IPS-18a (cell line): ENCODE measurements at regions not wholly inside any gene's neighbourhood (a gene's known extent, or its start where the extent isn't known, plus 50 kb on each side); places are given as distances from the start of the nearest gene placed in this dataset.

Experiments used
- H3K27ac ChIP-seq: one replicate; pipeline ENCODE4 v1.5.1; 2013; ENCODE audit warnings: low read length
- H3K27me3 ChIP-seq: one replicate; pipeline ENCODE4 v1.6.1; 2013; ENCODE audit warnings: mild to moderate bottlenecking, low read length; ENCODE audit not compliant: control insufficient read depth, insufficient read depth
- H3K36me3 ChIP-seq: one replicate; pipeline ENCODE4 v1.6.1; 2013; ENCODE audit warnings: low read depth, low read length; ENCODE audit not compliant: control insufficient read depth
- H3K4me1 ChIP-seq: one replicate; pipeline ENCODE4 v1.6.1; 2013; ENCODE audit warnings: low read depth, low read length; ENCODE audit not compliant: control insufficient read depth
- H3K4me3 ChIP-seq: one replicate; pipeline ENCODE4 v1.5.1; 2013; ENCODE audit warnings: low read length
- H3K9ac ChIP-seq: one replicate; pipeline ENCODE4 v1.6.1; 2013; ENCODE audit warnings: mild to moderate bottlenecking, low read length, moderate library complexity
- H3K9me3 ChIP-seq: one replicate; pipeline ENCODE4 v1.6.1; 2013; ENCODE audit warnings: low read depth, low read length; ENCODE audit not compliant: control insufficient read depth

- Histone ChIP-seq H3K4me3 (no peak overlapping the region), H3K36me3 (no peaks in the 10 kb centered on the region), H3K27me3 (no peaks in the 10 kb centered on the region), H3K4me1 (no peaks in the 10 kb centered on the region), H3K9me3 (no peaks in the 10 kb centered on the region), H3K9ac (no peak overlapping the region), H3K27ac (no peak overlapping the region)
Observed at GRCh38 chrX:43559644-43560043, 96.5 kb upstream of the MAOA start.

GRCh38 chrX:43560247-43560946, 95.7 kb upstream of the MAOA start:
- H3K4me1 ChIP-seq, result no peaks in the 10 kb centered on the region
- no peaks in the 10 kb centered on the region for H3K27me3 ChIP-seq
- no peaks in the 10 kb centered on the region for H3K36me3 ChIP-seq
- no peak overlapping the region for H3K4me3 ChIP-seq
- no peak overlapping the region for H3K9ac ChIP-seq
- H3K27ac ChIP-seq, result no peak overlapping the region
- H3K9me3 ChIP-seq, result no peaks in the 10 kb centered on the region

- Histone ChIP-seq H3K4me3 (no peak overlapping the region), H3K4me1 (no peaks in the 10 kb centered on the region), H3K27me3 (no peaks in the 10 kb centered on the region), H3K27ac (no peak overlapping the region), H3K9ac (no peak overlapping the region), H3K36me3 (no peaks in the 10 kb centered on the region), H3K9me3 (no peaks in the 10 kb centered on the region)
Observed at GRCh38 chrX:43562372-43562771, 93.7 kb upstream of the MAOA start.

GRCh38 chrX:43564953-43565352, 91.1 kb upstream of the MAOA start:
- Histone ChIP-seq H3K4me3 (no peak overlapping the region), H3K36me3 (no peaks in the 10 kb centered on the region), H3K9me3 (peaks cover 6% of the 10 kb centered on the region), H3K27ac (no peak overlapping the region), H3K4me1 (no peaks in the 10 kb centered on the region), H3K9ac (no peak overlapping the region), H3K27me3 (no peaks in the 10 kb centered on the region)

GRCh38 chrX:43566170-43566569, 89.9 kb upstream of the MAOA start:
- Histone ChIP-seq H3K4me1 (no peaks in the 10 kb centered on the region), H3K9me3 (peaks cover 6% of the 10 kb centered on the region), H3K36me3 (no peaks in the 10 kb centered on the region), H3K27ac (no peak overlapping the region), H3K27me3 (no peaks in the 10 kb centered on the region), H3K4me3 (no peak overlapping the region), H3K9ac (no peak overlapping the region)

GRCh38 chrX:43573441-43574015, 82.6 kb upstream of the MAOA start:
- H3K4me3 ChIP-seq, result no peak overlapping the region
- H3K9ac ChIP-seq, result no peak overlapping the region
- no peaks in the 10 kb centered on the region for H3K36me3 ChIP-seq
- H3K4me1 ChIP-seq, result no peaks in the 10 kb centered on the region
- H3K27ac ChIP-seq, result no peak overlapping the region
- no peaks in the 10 kb centered on the region for H3K27me3 ChIP-seq
- H3K9me3 ChIP-seq, result peaks cover 4% of the 10 kb centered on the region

GRCh38 chrX:43580621-43581020, 75.5 kb upstream of the MAOA start:
- no peaks in the 10 kb centered on the region for H3K4me1 ChIP-seq
- H3K27me3 ChIP-seq, result no peaks in the 10 kb centered on the region
- no peak overlapping the region for H3K9ac ChIP-seq
- no peak overlapping the region for H3K4me3 ChIP-seq
- no peak overlapping the region for H3K27ac ChIP-seq
- no peaks in the 10 kb centered on the region for H3K9me3 ChIP-seq
- H3K36me3 ChIP-seq, result no peaks in the 10 kb centered on the region

- H3K27ac ChIP-seq, result no peak overlapping the region
- no peaks in the 10 kb centered on the region for H3K4me1 ChIP-seq
Observed at GRCh38 chrX:43581167-43581566, 74.9 kb upstream of the MAOA start.

GRCh38 chrX:43581888-43582539, 74.1 kb upstream of the MAOA start:
- Histone ChIP-seq H3K9me3 (no peaks in the 10 kb centered on the region), H3K4me1 (no peaks in the 10 kb centered on the region), H3K4me3 (no peak overlapping the region), H3K27me3 (no peaks in the 10 kb centered on the region), H3K9ac (no peak overlapping the region), H3K36me3 (no peaks in the 10 kb centered on the region), H3K27ac (no peak overlapping the region)

More at GRCh38 chrX:43581167-43581566, 74.9 kb upstream of the MAOA start:
- H3K9ac ChIP-seq, result no peak overlapping the region
- H3K9me3 ChIP-seq, result no peaks in the 10 kb centered on the region
- no peak overlapping the region for H3K4me3 ChIP-seq
- no peaks in the 10 kb centered on the region for H3K36me3 ChIP-seq
- no peaks in the 10 kb centered on the region for H3K27me3 ChIP-seq

- no peaks in the 10 kb centered on the region for H3K9me3 ChIP-seq
- H3K9ac ChIP-seq, result no peak overlapping the region
- no peaks in the 10 kb centered on the region for H3K36me3 ChIP-seq
- no peaks in the 10 kb centered on the region for H3K4me1 ChIP-seq
- no peak overlapping the region for H3K4me3 ChIP-seq
- no peaks in the 10 kb centered on the region for H3K27me3 ChIP-seq
- no peak overlapping the region for H3K27ac ChIP-seq
Observed at GRCh38 chrX:43582540-43582913, 73.6 kb upstream of the MAOA start.

- Histone ChIP-seq H3K36me3 (no peaks in the 10 kb centered on the region), H3K9ac (no peak overlapping the region), H3K4me1 (no peaks in the 10 kb centered on the region), H3K9me3 (peaks cover 6% of the 10 kb centered on the region), H3K27me3 (no peaks in the 10 kb centered on the region), H3K4me3 (no peak overlapping the region), H3K27ac (no peak overlapping the region)
Observed at GRCh38 chrX:43585922-43586321, 70.2 kb upstream of the MAOA start.

- Histone ChIP-seq H3K27me3 (no peaks in the 10 kb centered on the region), H3K9ac (no peak overlapping the region)
Observed at GRCh38 chrX:43586830-43587229, 69.3 kb upstream of the MAOA start.

More at GRCh38 chrX:43586830-43587229, 69.3 kb upstream of the MAOA start:
- Histone ChIP-seq H3K9me3 (peaks cover 9% of the 10 kb centered on the region), H3K4me1 (no peaks in the 10 kb centered on the region), H3K36me3 (no peaks in the 10 kb centered on the region), H3K4me3 (no peak overlapping the region), H3K27ac (no peak overlapping the region)
